ENCODE measurements at regions not wholly inside any gene's neighbourhood (a gene's known extent, or its start where the extent isn't known, plus 50 kb on each side); places are given as distances from the start of the nearest gene placed in this dataset.
A peak's percentile ranks its signal among the peaks of the same experiment; 100 is the strongest.
"Not testable (repeated sequence)": the region's sequence is repeated elsewhere in the genome, so short reads cannot be mapped to it uniquely, and the experiment has no call there.

- no CpG with 5 or more reads among the region's 3 CpGs for WGBS (ENCODE audit: insufficient coverage)
- Histone ChIP-seq H3K9me3 (ENCODE audit: control insufficient read depth, insufficient read depth, low read length) (no peaks in the 10 kb centered on the region), H3K36me3 (ENCODE audit: control insufficient read depth, insufficient read depth, low read length) (no peaks in the 10 kb centered on the region), H3K4me1 (ENCODE audit: control insufficient read depth, insufficient read depth, low read length) (no peaks in the 10 kb centered on the region), H3K27ac (ENCODE audit: low read depth, low read length) (no peak overlapping the region), H3K27me3 (ENCODE audit: control insufficient read depth, insufficient read depth, low read length) (no peaks in the 10 kb centered on the region), H3K4me3 (ENCODE audit: low read depth, low read length) (no peak overlapping the region)
- DNase-seq (ENCODE audit: low read depth in 4 of 6, low spot score in 6 of 6), result no peak
These were observed 1224.9 kb upstream of the TMEM132C start for GRCh38 chr12:127041985-127042625.

- DNase-seq (ENCODE audit: low read depth in 4 of 6, low spot score in 6 of 6), result no peak
- Histone ChIP-seq H3K4me3 (ENCODE audit: low read depth, low read length) (no peak overlapping the region), H3K27me3 (ENCODE audit: control insufficient read depth, insufficient read depth, low read length) (no peaks in the 10 kb centered on the region), H3K27ac (ENCODE audit: low read depth, low read length) (no peak overlapping the region), H3K4me1 (ENCODE audit: control insufficient read depth, insufficient read depth, low read length) (no peaks in the 10 kb centered on the region), H3K36me3 (ENCODE audit: control insufficient read depth, insufficient read depth, low read length) (no peaks in the 10 kb centered on the region), H3K9me3 (ENCODE audit: control insufficient read depth, insufficient read depth, low read length) (no peaks in the 10 kb centered on the region)
- 86% methylated on average over 1 of the region's 3 CpGs for WGBS (ENCODE audit: insufficient coverage)
These were observed 1223.2 kb upstream of the TMEM132C start for GRCh38 chr12:127043731-127044130.

- no peak overlapping the region for H3K27ac ChIP-seq (ENCODE audit: low read depth, low read length)
- no peak overlapping the region for H3K4me3 ChIP-seq (ENCODE audit: low read depth, low read length)
- no peaks in the 10 kb centered on the region for H3K4me1 ChIP-seq (ENCODE audit: control insufficient read depth, insufficient read depth, low read length)
- WGBS (ENCODE audit: insufficient coverage), result no CpG with 5 or more reads among the region's 1 CpG
- H3K27me3 ChIP-seq (ENCODE audit: control insufficient read depth, insufficient read depth, low read length), result no peaks in the 10 kb centered on the region
- no peaks in the 10 kb centered on the region for H3K36me3 ChIP-seq (ENCODE audit: control insufficient read depth, insufficient read depth, low read length)
- H3K9me3 ChIP-seq (ENCODE audit: control insufficient read depth, insufficient read depth, low read length), result no peaks in the 10 kb centered on the region
- no peak for DNase-seq (ENCODE audit: low read depth in 4 of 6, low spot score in 6 of 6)
These were observed 1222.1 kb upstream of the TMEM132C start for GRCh38 chr12:127044836-127045235.

- Histone ChIP-seq H3K27ac (ENCODE audit: low read depth, low read length) (no peak overlapping the region), H3K36me3 (ENCODE audit: control insufficient read depth, insufficient read depth, low read length) (no peaks in the 10 kb centered on the region), H3K4me1 (ENCODE audit: control insufficient read depth, insufficient read depth, low read length) (no peaks in the 10 kb centered on the region), H3K9me3 (ENCODE audit: control insufficient read depth, insufficient read depth, low read length) (no peaks in the 10 kb centered on the region), H3K27me3 (ENCODE audit: control insufficient read depth, insufficient read depth, low read length) (no peaks in the 10 kb centered on the region), H3K4me3 (ENCODE audit: low read depth, low read length) (no peak overlapping the region)
- no CpG with 5 or more reads among the region's 1 CpG for WGBS (ENCODE audit: insufficient coverage)
- DNase-seq (ENCODE audit: low read depth in 4 of 6, low spot score in 6 of 6), result no peak
These were observed 1220.5 kb upstream of the TMEM132C start for GRCh38 chr12:127046467-127046866.

- H3K27me3 ChIP-seq (ENCODE audit: control insufficient read depth, insufficient read depth, low read length), result no peaks in the 10 kb centered on the region
- H3K9me3 ChIP-seq (ENCODE audit: control insufficient read depth, insufficient read depth, low read length), result no peaks in the 10 kb centered on the region
- no peaks in the 10 kb centered on the region for H3K36me3 ChIP-seq (ENCODE audit: control insufficient read depth, insufficient read depth, low read length)
- no peaks in the 10 kb centered on the region for H3K4me1 ChIP-seq (ENCODE audit: control insufficient read depth, insufficient read depth, low read length)
- no peak overlapping the region for H3K4me3 ChIP-seq (ENCODE audit: low read depth, low read length)
- WGBS (ENCODE audit: insufficient coverage), result no CpG with 5 or more reads among the region's 1 CpG
- H3K27ac ChIP-seq (ENCODE audit: low read depth, low read length), result no peak overlapping the region
- DNase-seq (ENCODE audit: low read depth in 4 of 6, low spot score in 6 of 6), result no peak
These were observed 1218.9 kb upstream of the TMEM132C start for GRCh38 chr12:127048057-127048456.

GRCh38 chr12:127048525-127048924 lies 1218.4 kb upstream of the TMEM132C start:
- H3K36me3 ChIP-seq (ENCODE audit: control insufficient read depth, insufficient read depth, low read length); DNase-seq (ENCODE audit: low read depth in 4 of 6, low spot score in 6 of 6); H3K4me1 ChIP-seq (ENCODE audit: control insufficient read depth, insufficient read depth, low read length); H3K27me3 ChIP-seq (ENCODE audit: control insufficient read depth, insufficient read depth, low read length); H3K9me3 ChIP-seq (ENCODE audit: control insufficient read depth, insufficient read depth, low read length); H3K27ac ChIP-seq (ENCODE audit: low read depth, low read length); H3K4me3 ChIP-seq (ENCODE audit: low read depth, low read length): not testable (repeated sequence)
- 100% methylated on average over 2 of the region's 6 CpGs for WGBS (ENCODE audit: insufficient coverage)

- DNase-seq (ENCODE audit: low read depth in 4 of 6, low spot score in 6 of 6), result no peak
- H3K36me3 ChIP-seq (ENCODE audit: control insufficient read depth, insufficient read depth, low read length), result no peaks in the 10 kb centered on the region
- no peaks in the 10 kb centered on the region for H3K27me3 ChIP-seq (ENCODE audit: control insufficient read depth, insufficient read depth, low read length)
- H3K9me3 ChIP-seq (ENCODE audit: control insufficient read depth, insufficient read depth, low read length), result no peaks in the 10 kb centered on the region
- WGBS (ENCODE audit: insufficient coverage), result 81% methylated on average over 2 of the region's 3 CpGs
- H3K4me1 ChIP-seq (ENCODE audit: control insufficient read depth, insufficient read depth, low read length), result no peaks in the 10 kb centered on the region
- H3K4me3 ChIP-seq (ENCODE audit: low read depth, low read length), result no peak overlapping the region
- no peak overlapping the region for H3K27ac ChIP-seq (ENCODE audit: low read depth, low read length)
These were observed 1215.8 kb upstream of the TMEM132C start for GRCh38 chr12:127051139-127051538.

GRCh38 chr12:127052511-127053232 lies 1214.3 kb upstream of the TMEM132C start:
- DNase-seq (ENCODE audit: low read depth in 4 of 6, low spot score in 6 of 6), result peak in 3 of 6 donors; percentile 9 to 77 (median 28)
- Histone ChIP-seq H3K4me3 (ENCODE audit: low read depth, low read length) (no peak overlapping the region), H3K9me3 (ENCODE audit: control insufficient read depth, insufficient read depth, low read length) (no peaks in the 10 kb centered on the region), H3K27me3 (ENCODE audit: control insufficient read depth, insufficient read depth, low read length) (no peaks in the 10 kb centered on the region), H3K36me3 (ENCODE audit: control insufficient read depth, insufficient read depth, low read length) (no peaks in the 10 kb centered on the region), H3K4me1 (ENCODE audit: control insufficient read depth, insufficient read depth, low read length) (no peaks in the 10 kb centered on the region), H3K27ac (ENCODE audit: low read depth, low read length) (no peak overlapping the region)
- WGBS (ENCODE audit: insufficient coverage), result 74% methylated on average over 3 of the region's 7 CpGs

GRCh38 chr12:127054531-127054930 lies 1212.4 kb upstream of the TMEM132C start:
- Histone ChIP-seq H3K36me3 (ENCODE audit: control insufficient read depth, insufficient read depth, low read length) (no peaks in the 10 kb centered on the region), H3K27me3 (ENCODE audit: control insufficient read depth, insufficient read depth, low read length) (no peaks in the 10 kb centered on the region), H3K27ac (ENCODE audit: low read depth, low read length) (no peak overlapping the region), H3K9me3 (ENCODE audit: control insufficient read depth, insufficient read depth, low read length) (no peaks in the 10 kb centered on the region), H3K4me3 (ENCODE audit: low read depth, low read length) (no peak overlapping the region), H3K4me1 (ENCODE audit: control insufficient read depth, insufficient read depth, low read length) (no peaks in the 10 kb centered on the region)
- no CpG with 5 or more reads among the region's 6 CpGs for WGBS (ENCODE audit: insufficient coverage)
- DNase-seq (ENCODE audit: low read depth in 4 of 6, low spot score in 6 of 6), result no peak

GRCh38 chr12:127060310-127060847 lies 1206.6 kb upstream of the TMEM132C start:
- 93% methylated on average over 28 of the region's 28 CpGs for WGBS (ENCODE audit: insufficient coverage)

More at GRCh38 chr12:127060310-127060847, 1206.6 kb upstream of the TMEM132C start:
- Histone ChIP-seq H3K4me3 (ENCODE audit: low read depth, low read length) (no peak overlapping the region), H3K27me3 (ENCODE audit: control insufficient read depth, insufficient read depth, low read length) (no peaks in the 10 kb centered on the region), H3K27ac (ENCODE audit: low read depth, low read length) (no peak overlapping the region), H3K4me1 (ENCODE audit: control insufficient read depth, insufficient read depth, low read length) (no peaks in the 10 kb centered on the region), H3K36me3 (ENCODE audit: control insufficient read depth, insufficient read depth, low read length) (no peaks in the 10 kb centered on the region), H3K9me3 (ENCODE audit: control insufficient read depth, insufficient read depth, low read length) (no peaks in the 10 kb centered on the region)
- no peak for DNase-seq (ENCODE audit: low read depth in 4 of 6, low spot score in 6 of 6)

All from spinal cord (tissue), 9 donors.